GM23338 (cell line): ENCODE measurements at regions not wholly inside any gene's neighbourhood (a gene's known extent, or its start where the extent isn't known, plus 50 kb on each side); places are given as distances from the start of the nearest gene placed in this dataset.

Source experiments
- ATAC-seq: fragments of 200-7000 bp; cut with Tn5 transposase; 3 replicates; pipeline ENCODE4 v1.9.1; 2020
- DNase-seq: peaks from one replicate; pipeline ENCODE4 v3.0.0-alpha.2; 2015; ENCODE audit warnings: low spot score
- H2AFZ ChIP-seq: fragments of 200-600 bp; sonication (generic); 2 replicates; pipeline ENCODE4 v1.8.0; 2016; ENCODE audit warnings: antibody characterized with exemption, mild to moderate bottlenecking, moderate library complexity
- H3F3A ChIP-seq: fragments of 200-600 bp; sonication (generic); replicated peaks from 2 replicates; pipeline ENCODE4 v1.8.0; 2017; ENCODE audit warnings: antibody characterized with exemption, mixed run types, low read depth
- H3K27ac ChIP-seq: fragments of 200-600 bp; sonication (generic); 2 replicates; pipeline ENCODE4 v1.6.1; 2016; ENCODE audit warnings: low read depth
- H3K27me3 ChIP-seq: fragments of 200-600 bp; sonication (generic); 2 replicates; pipeline ENCODE4 v1.8.0; 2016; ENCODE audit warnings: mild to moderate bottlenecking, mixed run types, moderate library complexity; ENCODE audit not compliant: insufficient read depth
- H3K36me3 ChIP-seq: fragments of 200-600 bp; sonication (generic); 2 replicates; pipeline ENCODE4 v1.8.0; 2016; ENCODE audit warnings: mild to moderate bottlenecking; ENCODE audit not compliant: insufficient read depth
- H3K4me1 ChIP-seq: fragments of 200-600 bp; sonication (generic); 2 replicates; pipeline ENCODE4 v1.8.0; 2016; ENCODE audit warnings: mild to moderate bottlenecking, moderate library complexity; ENCODE audit not compliant: insufficient read depth
- H3K4me2 ChIP-seq: fragments of 200-600 bp; sonication (generic); 2 replicates; pipeline ENCODE4 v1.7.1; 2017; ENCODE audit warnings: mixed run types
- H3K4me3 ChIP-seq: fragments of 200-600 bp; sonication (generic); 2 replicates; pipeline ENCODE4 v1.6.1; 2016; ENCODE audit warnings: mixed run types
- H3K79me2 ChIP-seq: fragments of 200-600 bp; sonication (generic); replicated peaks from 2 replicates; pipeline ENCODE4 v1.8.0; 2017; ENCODE audit warnings: mild to moderate bottlenecking; ENCODE audit not compliant: insufficient read depth
- H3K9me2 ChIP-seq: fragments of 200-600 bp; sonication (generic); 2 replicates; pipeline ENCODE4 v1.8.0; 2017; ENCODE audit not compliant: insufficient read depth
- H4K20me1 ChIP-seq: fragments of 200-600 bp; sonication (generic); replicated peaks from 2 replicates; pipeline ENCODE4 v1.8.0; 2017; ENCODE audit warnings: mild to moderate bottlenecking; ENCODE audit not compliant: insufficient read depth
- H3K27ac Mint-ChIP-seq: 2 replicates; pipeline ENCODE4 v1.8.0; 2020; ENCODE audit warnings: inconsistent platforms, mild to moderate bottlenecking, moderate library complexity, mixed read lengths
- H3K27me3 Mint-ChIP-seq: 3 replicates; pipeline ENCODE4 v1.8.0; 2022; ENCODE audit warnings: low read depth, mild to moderate bottlenecking, moderate library complexity, mixed read lengths, inconsistent platforms; ENCODE audit not compliant: insufficient read depth, poor library complexity
- H3K36me3 Mint-ChIP-seq: 3 replicates; pipeline ENCODE4 v1.8.0; 2021; ENCODE audit warnings: low read depth, mild to moderate bottlenecking, inconsistent platforms, moderate library complexity, mixed read lengths
- H3K4me1 Mint-ChIP-seq: 3 replicates; pipeline ENCODE4 v1.8.0; 2020; ENCODE audit warnings: mild to moderate bottlenecking, inconsistent platforms, mixed read lengths
- H3K4me3 Mint-ChIP-seq: 3 replicates; pipeline ENCODE4 v1.8.0; 2021; ENCODE audit warnings: moderate library complexity, mild to moderate bottlenecking, inconsistent platforms, mixed read lengths
- H3K9me3 Mint-ChIP-seq: 3 replicates; pipeline ENCODE4 v1.8.0; 2020; ENCODE audit warnings: moderate library complexity, mild to moderate bottlenecking, inconsistent platforms, mixed read lengths
- CREB1 ChIP-seq: fragments of 250-450 bp; sonication (Bioruptor Pico); IDR thresholded peaks from 2 replicates; pipeline ENCODE4 v1.5.0; 2020; ENCODE audit warnings: low read depth, mild to moderate bottlenecking, moderate library complexity
- ETS1 ChIP-seq: IDR thresholded peaks from 2 replicates; pipeline ENCODE4 v1.6.1; 2016; ENCODE audit warnings: antibody characterized with exemption
- EZH2 ChIP-seq: fragments of 200-600 bp; sonication (generic); IDR thresholded peaks from one replicate; pipeline ENCODE4 v1.8.0; 2017; ENCODE audit warnings: antibody characterized with exemption, mild to moderate bottlenecking, low read depth; ENCODE audit not compliant: unreplicated experiment
- EZH2phosphoT487 ChIP-seq: fragments of 200-600 bp; sonication (generic); IDR thresholded peaks from one replicate; pipeline ENCODE4 v1.8.1; 2018; ENCODE audit warnings: antibody characterized with exemption; ENCODE audit not compliant: unreplicated experiment
- JUNB ChIP-seq: IDR thresholded peaks from one replicate; pipeline ENCODE4 v1.6.1; 2016; ENCODE audit warnings: antibody characterized with exemption; ENCODE audit not compliant: unreplicated experiment
- NANOG ChIP-seq: IDR thresholded peaks from 2 replicates; pipeline ENCODE4 v1.6.1; 2016; ENCODE audit warnings: antibody characterized with exemption, borderline replicate concordance
- POLR2AphosphoS5 ChIP-seq: IDR thresholded peaks from 2 replicates; pipeline ENCODE4 v1.6.1; 2016; ENCODE audit warnings: antibody characterized with exemption, low read depth
- REST ChIP-seq: IDR thresholded peaks from one replicate; pipeline ENCODE4 v1.6.1; 2018; ENCODE audit warnings: antibody characterized with exemption; ENCODE audit not compliant: unreplicated experiment
- STAT1 ChIP-seq: IDR thresholded peaks from one replicate; pipeline ENCODE4 v1.6.1; 2016; ENCODE audit warnings: antibody characterized with exemption; ENCODE audit not compliant: unreplicated experiment
- ZNF114 ChIP-seq: fragments of 250-450 bp; sonication (Bioruptor Pico); IDR thresholded peaks from 2 replicates; pipeline ENCODE4 v1.5.0; 2020; ENCODE audit warnings: mild to moderate bottlenecking, moderate library complexity
- ZNF331 ChIP-seq: fragments of 250-450 bp; sonication (Bioruptor Pico); IDR thresholded peaks from 2 replicates; pipeline ENCODE4 v1.5.0; 2020; ENCODE audit warnings: low read depth, mild to moderate bottlenecking, moderate library complexity
- TF ChIP-seq, protein P1 (sequence below): fragments of 250-450 bp; sonication (Bioruptor Pico); IDR thresholded peaks from 2 replicates; pipeline ENCODE4 v1.5.0; 2020; ENCODE audit warnings: mild to moderate bottlenecking, moderate library complexity

DNA sequence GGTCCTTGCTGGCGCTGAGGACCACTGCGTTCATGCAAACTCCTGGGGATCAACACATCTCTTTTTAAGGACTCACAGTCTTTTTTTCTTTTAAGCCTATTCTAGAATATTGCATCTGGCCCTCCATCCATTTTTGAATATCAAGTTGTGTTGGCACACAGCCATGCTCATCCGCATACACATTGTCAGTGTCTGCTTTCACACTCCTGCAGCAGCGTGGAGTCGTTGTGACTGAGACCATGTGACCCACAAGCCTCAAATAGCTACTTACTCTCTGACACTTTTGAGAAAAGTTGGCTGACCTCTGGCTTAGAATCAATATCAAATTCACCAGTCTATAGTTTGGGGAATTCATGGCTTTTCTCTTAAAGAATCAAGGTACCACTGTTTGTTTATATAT lies 191.8 kb upstream of the S100G start:
- H3K36me3 Mint-ChIP-seq, result no peaks in the 10 kb centered on the region
- H3K4me3 ChIP-seq, result no peak overlapping the region
- no peak overlapping the region for H3K27ac ChIP-seq
- H3K27ac Mint-ChIP-seq, result no peak overlapping the region
- no peaks in the 10 kb centered on the region for H3K27me3 Mint-ChIP-seq
- no peak overlapping the region for H3K4me3 Mint-ChIP-seq
- TF ChIP-seq EZH2, result no peak
- TF ChIP-seq REST, result no peak
- TF ChIP-seq, protein P1, sequence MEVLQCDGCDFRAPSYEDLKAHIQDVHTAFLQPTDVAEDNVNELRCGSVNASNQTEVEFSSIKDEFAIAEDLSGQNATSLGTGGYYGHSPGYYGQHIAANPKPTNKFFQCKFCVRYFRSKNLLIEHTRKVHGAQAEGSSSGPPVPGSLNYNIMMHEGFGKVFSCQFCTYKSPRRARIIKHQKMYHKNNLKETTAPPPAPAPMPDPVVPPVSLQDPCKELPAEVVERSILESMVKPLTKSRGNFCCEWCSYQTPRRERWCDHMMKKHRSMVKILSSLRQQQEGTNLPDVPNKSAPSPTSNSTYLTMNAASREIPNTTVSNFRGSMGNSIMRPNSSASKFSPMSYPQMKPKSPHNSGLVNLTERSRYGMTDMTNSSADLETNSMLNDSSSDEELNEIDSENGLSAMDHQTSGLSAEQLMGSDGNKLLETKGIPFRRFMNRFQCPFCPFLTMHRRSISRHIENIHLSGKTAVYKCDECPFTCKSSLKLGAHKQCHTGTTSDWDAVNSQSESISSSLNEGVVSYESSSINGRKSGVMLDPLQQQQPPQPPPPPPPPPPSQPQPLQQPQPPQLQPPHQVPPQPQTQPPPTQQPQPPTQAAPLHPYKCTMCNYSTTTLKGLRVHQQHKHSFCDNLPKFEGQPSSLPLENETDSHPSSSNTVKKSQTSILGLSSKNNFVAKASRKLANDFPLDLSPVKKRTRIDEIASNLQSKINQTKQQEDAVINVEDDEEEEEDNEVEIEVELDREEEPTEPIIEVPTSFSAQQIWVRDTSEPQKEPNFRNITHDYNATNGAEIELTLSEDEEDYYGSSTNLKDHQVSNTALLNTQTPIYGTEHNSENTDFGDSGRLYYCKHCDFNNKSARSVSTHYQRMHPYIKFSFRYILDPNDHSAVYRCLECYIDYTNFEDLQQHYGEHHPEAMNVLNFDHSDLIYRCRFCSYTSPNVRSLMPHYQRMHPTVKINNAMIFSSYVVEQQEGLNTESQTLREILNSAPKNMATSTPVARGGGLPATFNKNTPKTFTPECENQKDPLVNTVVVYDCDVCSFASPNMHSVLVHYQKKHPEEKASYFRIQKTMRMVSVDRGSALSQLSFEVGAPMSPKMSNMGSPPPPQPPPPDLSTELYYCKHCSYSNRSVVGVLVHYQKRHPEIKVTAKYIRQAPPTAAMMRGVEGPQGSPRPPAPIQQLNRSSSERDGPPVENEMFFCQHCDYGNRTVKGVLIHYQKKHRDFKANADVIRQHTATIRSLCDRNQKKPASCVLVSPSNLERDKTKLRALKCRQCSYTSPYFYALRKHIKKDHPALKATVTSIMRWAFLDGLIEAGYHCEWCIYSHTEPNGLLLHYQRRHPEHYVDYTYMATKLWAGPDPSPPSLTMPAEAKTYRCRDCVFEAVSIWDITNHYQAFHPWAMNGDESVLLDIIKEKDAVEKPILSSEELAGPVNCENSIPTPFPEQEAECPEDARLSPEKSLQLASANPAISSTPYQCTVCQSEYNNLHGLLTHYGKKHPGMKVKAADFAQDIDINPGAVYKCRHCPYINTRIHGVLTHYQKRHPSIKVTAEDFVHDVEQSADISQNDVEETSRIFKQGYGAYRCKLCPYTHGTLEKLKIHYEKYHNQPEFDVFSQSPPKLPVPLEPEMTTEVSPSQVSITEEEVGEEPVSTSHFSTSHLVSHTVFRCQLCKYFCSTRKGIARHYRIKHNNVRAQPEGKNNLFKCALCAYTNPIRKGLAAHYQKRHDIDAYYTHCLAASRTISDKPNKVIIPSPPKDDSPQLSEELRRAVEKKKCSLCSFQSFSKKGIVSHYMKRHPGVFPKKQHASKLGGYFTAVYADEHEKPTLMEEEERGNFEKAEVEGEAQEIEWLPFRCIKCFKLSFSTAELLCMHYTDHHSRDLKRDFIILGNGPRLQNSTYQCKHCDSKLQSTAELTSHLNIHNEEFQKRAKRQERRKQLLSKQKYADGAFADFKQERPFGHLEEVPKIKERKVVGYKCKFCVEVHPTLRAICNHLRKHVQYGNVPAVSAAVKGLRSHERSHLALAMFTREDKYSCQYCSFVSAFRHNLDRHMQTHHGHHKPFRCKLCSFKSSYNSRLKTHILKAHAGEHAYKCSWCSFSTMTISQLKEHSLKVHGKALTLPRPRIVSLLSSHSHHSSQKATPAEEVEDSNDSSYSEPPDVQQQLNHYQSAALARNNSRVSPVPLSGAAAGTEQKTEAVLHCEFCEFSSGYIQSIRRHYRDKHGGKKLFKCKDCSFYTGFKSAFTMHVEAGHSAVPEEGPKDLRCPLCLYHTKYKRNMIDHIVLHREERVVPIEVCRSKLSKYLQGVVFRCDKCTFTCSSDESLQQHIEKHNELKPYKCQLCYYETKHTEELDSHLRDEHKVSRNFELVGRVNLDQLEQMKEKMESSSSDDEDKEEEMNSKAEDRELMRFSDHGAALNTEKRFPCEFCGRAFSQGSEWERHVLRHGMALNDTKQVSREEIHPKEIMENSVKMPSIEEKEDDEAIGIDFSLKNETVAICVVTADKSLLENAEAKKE (CRISPR knock-in tag), result no peak
- TF ChIP-seq NANOG, result no peak
- no peak for TF ChIP-seq POLR2AphosphoS5
- TF ChIP-seq CREB1 (CRISPR knock-in tag), result no peak
- TF ChIP-seq ZNF114 (CRISPR knock-in tag), result no peak
- TF ChIP-seq ZNF331 (CRISPR knock-in tag), result no peak
- no peak for TF ChIP-seq JUNB
- TF ChIP-seq ETS1, result no peak
- no peak for TF ChIP-seq EZH2phosphoT487
- no peak for TF ChIP-seq STAT1
- no peak overlapping the region for H2AFZ ChIP-seq
- H3K4me1 Mint-ChIP-seq, result peaks cover 7% of the 10 kb centered on the region
- ATAC-seq, result no peak
- H3K36me3 ChIP-seq, result no peaks in the 10 kb centered on the region
- H3K27me3 ChIP-seq, result no peaks in the 10 kb centered on the region
- H3K4me2 ChIP-seq, result no peak overlapping the region
- H3F3A ChIP-seq, result no peaks in the 10 kb centered on the region
- no peaks in the 10 kb centered on the region for H4K20me1 ChIP-seq
- DNase-seq, result no peak
- no peaks in the 10 kb centered on the region for H3K9me2 ChIP-seq
- H3K4me1 ChIP-seq, result no peaks in the 10 kb centered on the region
- H3K79me2 ChIP-seq, result no peaks in the 10 kb centered on the region
- H3K9me3 Mint-ChIP-seq, result no peaks in the 10 kb centered on the region; the same call in 1 of the 3 replicates
